Neural progenitor cell (in vitro differentiated cells): ENCODE measurements at regions not wholly inside any gene's neighbourhood (a gene's known extent, or its start where the extent isn't known, plus 50 kb on each side); places are given as distances from the start of the nearest gene placed in this dataset.
A peak's percentile ranks its signal among the peaks of the same experiment; 100 is the strongest.

ENCODE experiments used
- DNase-seq: peaks from one replicate; pipeline ENCODE4 v3.0.0-alpha.2; 2016; ENCODE audit warnings: low spot score
- H2AFZ ChIP-seq: fragments of 200-600 bp; sonication (generic); replicated peaks from 2 replicates; pipeline ENCODE4 v1.6.1; 2016; ENCODE audit warnings: antibody characterized with exemption
- H3F3A ChIP-seq: fragments of 200-600 bp; sonication (generic); 2 replicates; pipeline ENCODE4 v1.6.1; 2016; ENCODE audit warnings: antibody characterized with exemption, low read depth
- H3K27ac ChIP-seq: fragments of 200-600 bp; sonication (generic); 2 replicates; pipeline ENCODE4 v1.5.1; 2016; ENCODE audit warnings: mild to moderate bottlenecking
- H3K27me3 ChIP-seq: fragments of 200-600 bp; sonication (generic); 2 replicates; pipeline ENCODE4 v1.6.1; 2016; ENCODE audit warnings: mild to moderate bottlenecking, moderate library complexity
- H3K36me3 ChIP-seq: fragments of 200-600 bp; sonication (generic); 2 replicates; pipeline ENCODE4 v1.5.1; 2016
- H3K4me1 ChIP-seq: fragments of 200-600 bp; sonication (generic); 2 replicates; pipeline ENCODE4 v1.6.1; 2016; ENCODE audit warnings: mixed run types
- H3K4me2 ChIP-seq: fragments of 200-600 bp; sonication (generic); 2 replicates; pipeline ENCODE4 v1.6.1; 2016
- H3K4me3 ChIP-seq: fragments of 200-600 bp; sonication (generic); 2 replicates; pipeline ENCODE4 v1.5.1; 2016
- H3K79me2 ChIP-seq: fragments of 200-600 bp; sonication (generic); 2 replicates; pipeline ENCODE4 v1.6.1; 2016; ENCODE audit warnings: low read depth
- H3K9ac ChIP-seq: fragments of 200-600 bp; sonication (generic); 2 replicates; pipeline ENCODE4 v1.6.1; 2016
- H3K9me3 ChIP-seq: fragments of 200-600 bp; sonication (generic); 2 replicates; pipeline ENCODE4 v1.5.1; 2016; ENCODE audit warnings: low read depth
- H4K20me1 ChIP-seq: fragments of 200-600 bp; sonication (generic); 2 replicates; pipeline ENCODE4 v1.6.1; 2016; ENCODE audit warnings: low read depth
- H3K27ac Mint-ChIP-seq: 3 replicates; pipeline ENCODE4 v1.8.0; 2021; ENCODE audit warnings: mixed read lengths
- H3K27me3 Mint-ChIP-seq: 2 replicates; pipeline ENCODE4 v1.8.0; 2022; ENCODE audit warnings: low read depth, mild to moderate bottlenecking, inconsistent platforms, moderate library complexity, mixed read lengths; ENCODE audit not compliant: insufficient read depth
- H3K36me3 Mint-ChIP-seq: 3 replicates; pipeline ENCODE4 v1.8.0; 2021; ENCODE audit warnings: mixed read lengths
- H3K4me1 Mint-ChIP-seq: 3 replicates; pipeline ENCODE4 v1.8.0; 2021; ENCODE audit warnings: mixed read lengths
- H3K4me3 Mint-ChIP-seq: 3 replicates; pipeline ENCODE4 v1.8.0; 2021; ENCODE audit warnings: mild to moderate bottlenecking, moderate library complexity, mixed read lengths
- H3K9me3 Mint-ChIP-seq: 3 replicates; pipeline ENCODE4 v1.8.0; 2020; ENCODE audit warnings: mixed read lengths
- CTCF ChIP-seq: fragments of 200-600 bp; sonication (generic); IDR thresholded peaks from 2 replicates; pipeline ENCODE4 v1.5.1; 2017; ENCODE audit warnings: antibody characterized with exemption, mild to moderate bottlenecking
- EZH2 ChIP-seq: fragments of 200-600 bp; sonication (generic); IDR thresholded peaks from 2 replicates; pipeline ENCODE4 v1.6.1; 2017; ENCODE audit warnings: antibody characterized with exemption, mild to moderate bottlenecking, moderate library complexity
- EZH2phosphoT487 ChIP-seq: fragments of 200-600 bp; sonication (generic); IDR thresholded peaks from 2 replicates; pipeline ENCODE4 v1.6.1; 2017; ENCODE audit warnings: antibody characterized with exemption

- Histone ChIP-seq H3K4me1 (no peaks in the 10 kb centered on the region), H2AFZ (no peak overlapping the region), H3K4me2 (no peak overlapping the region), H3K4me3 (no peak overlapping the region), H3K79me2 (no peaks in the 10 kb centered on the region), H3K27ac (no peak overlapping the region), H3K36me3 (no peaks in the 10 kb centered on the region), H3K9ac (no peak overlapping the region), H3K27me3 (no peaks in the 10 kb centered on the region), H3K9me3 (no peaks in the 10 kb centered on the region), H4K20me1 (no peaks in the 10 kb centered on the region), H3F3A (no peaks in the 10 kb centered on the region)
- no peak for DNase-seq
- H3K27ac Mint-ChIP-seq, result peak overlapping the region; percentile 9
- TF ChIP-seq CTCF (no peak), EZH2phosphoT487 (no peak)
- peaks cover 6% of the 10 kb centered on the region for H3K27me3 Mint-ChIP-seq
- no peak overlapping the region for H3K4me3 Mint-ChIP-seq
- H3K4me1 Mint-ChIP-seq, result peaks cover 5% of the 10 kb centered on the region
- H3K9me3 Mint-ChIP-seq, result peaks cover 6% of the 10 kb centered on the region
- peaks cover 2% of the 10 kb centered on the region for H3K36me3 Mint-ChIP-seq
Measured at GRCh38 chr6:169970306-169970988, 219.0 kb downstream of the ERMARD start.

- H3K9ac ChIP-seq, result no peak overlapping the region
- no peak for DNase-seq
- Mint-ChIP-seq H3K36me3 (peaks cover 2% of the 10 kb centered on the region), H3K27ac (peak overlapping the region; percentile 9), H3K4me1 (peaks cover 8% of the 10 kb centered on the region), H3K9me3 (peaks cover 8% of the 10 kb centered on the region), H3K4me3 (no peak overlapping the region), H3K27me3 (no peaks in the 10 kb centered on the region)
- no peak overlapping the region for H2AFZ ChIP-seq
- H3K4me3 ChIP-seq, result no peak overlapping the region
- H3K79me2 ChIP-seq, result no peaks in the 10 kb centered on the region
- no peaks in the 10 kb centered on the region for H3F3A ChIP-seq
- H3K4me2 ChIP-seq, result no peak overlapping the region
- no peak overlapping the region for H3K27ac ChIP-seq
- no peaks in the 10 kb centered on the region for H4K20me1 ChIP-seq
- no peaks in the 10 kb centered on the region for H3K27me3 ChIP-seq
- H3K4me1 ChIP-seq, result no peaks in the 10 kb centered on the region
- no peaks in the 10 kb centered on the region for H3K36me3 ChIP-seq
- H3K9me3 ChIP-seq, result no peaks in the 10 kb centered on the region
- TF ChIP-seq EZH2 (no peak), CTCF (no peak), EZH2phosphoT487 (no peak)
Measured at GRCh38 chr6:169969372-169970099, 218.1 kb downstream of the ERMARD start.

- Mint-ChIP-seq H3K27ac (peak overlapping the region; percentile 1), H3K4me3 (no peak overlapping the region), H3K36me3 (peaks cover 2% of the 10 kb centered on the region), H3K4me1 (peaks cover 8% of the 10 kb centered on the region), H3K9me3 (peaks cover 8% of the 10 kb centered on the region), H3K27me3 (no peaks in the 10 kb centered on the region)
- Histone ChIP-seq H3F3A (no peaks in the 10 kb centered on the region), H3K4me2 (no peak overlapping the region), H3K79me2 (no peaks in the 10 kb centered on the region), H4K20me1 (no peaks in the 10 kb centered on the region), H3K9ac (no peak overlapping the region), H3K4me1 (no peaks in the 10 kb centered on the region), H3K4me3 (no peak overlapping the region), H2AFZ (no peak overlapping the region), H3K27me3 (no peaks in the 10 kb centered on the region), H3K36me3 (no peaks in the 10 kb centered on the region), H3K9me3 (no peaks in the 10 kb centered on the region), H3K27ac (no peak overlapping the region)
- DNase-seq, result no peak
- TF ChIP-seq CTCF (no peak), EZH2phosphoT487 (no peak), EZH2 (no peak)
Measured at GRCh38 chr6:169968541-169969270, 217.3 kb downstream of the ERMARD start.
